ENCODE measurements at regions not wholly inside any gene's neighbourhood (a gene's known extent, or its start where the extent isn't known, plus 50 kb on each side); places are given as distances from the start of the nearest gene placed in this dataset.
"Not testable (repeated sequence)": the region's sequence is repeated elsewhere in the genome, so short reads cannot be mapped to it uniquely, and the experiment has no call there.

- Mint-ChIP-seq H3K4me3 (no peak overlapping the region), H3K36me3 (no peaks in the 10 kb centered on the region), H3K9me3 (peaks cover 0 to 15% (median 2%) of the 10 kb centered on the region in 9 donors), H3K27me3 (no peaks in the 10 kb centered on the region), H3K27ac (no peak overlapping the region), H3K4me1 (no peaks in the 10 kb centered on the region)
- no peak for ATAC-seq
- no peak for DNase-seq
- POLR2A ChIA-PET, result no interaction called here
Observed at GRCh38 chr5:145010834-145011233, 824.3 kb downstream of the PRELID2 start.

DNA sequence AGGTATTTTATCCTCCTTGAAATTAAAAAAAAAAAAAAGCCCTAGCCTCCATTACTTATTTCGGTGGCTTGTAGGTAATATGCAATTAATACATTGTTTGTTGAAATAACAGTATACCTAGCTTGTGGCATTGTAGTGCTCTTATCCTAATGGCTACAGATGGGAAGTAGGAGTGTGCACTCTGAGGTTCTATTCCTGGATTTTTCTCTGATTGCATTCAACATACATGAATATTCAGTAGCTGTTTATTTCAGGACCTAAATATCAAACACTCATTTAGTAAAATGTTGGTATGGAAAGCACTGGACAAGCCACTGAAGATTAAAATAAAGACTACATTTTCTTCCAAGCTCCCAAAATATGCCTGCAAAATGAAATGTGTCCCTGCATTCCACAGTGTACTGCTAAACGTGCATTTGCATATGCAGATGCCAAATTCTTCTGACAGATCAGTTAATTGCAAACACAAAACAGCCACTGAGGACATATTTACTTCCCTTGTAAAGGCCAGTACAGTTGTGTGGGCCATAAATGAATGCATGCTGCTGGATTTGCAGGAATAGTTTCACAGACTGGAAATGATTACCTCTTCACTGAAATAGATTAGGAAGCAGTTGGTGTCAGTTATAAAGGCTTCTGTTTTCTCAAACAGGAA, 826.1 kb downstream of the PRELID2 start:
- H3K9me3 Mint-ChIP-seq, result peaks cover 0 to 19% (median 0%) of the 10 kb centered on the region in 9 donors
- no peak overlapping the region for H3K27ac Mint-ChIP-seq
- no peaks in the 10 kb centered on the region for H3K27me3 Mint-ChIP-seq
- no peak for ATAC-seq
- H3K36me3 Mint-ChIP-seq, result no peaks in the 10 kb centered on the region
- no peaks in the 10 kb centered on the region for H3K4me1 Mint-ChIP-seq
- POLR2A ChIA-PET, result no interaction called here
- DNase-seq, result no peak
- no peak overlapping the region for H3K4me3 Mint-ChIP-seq

DNA sequence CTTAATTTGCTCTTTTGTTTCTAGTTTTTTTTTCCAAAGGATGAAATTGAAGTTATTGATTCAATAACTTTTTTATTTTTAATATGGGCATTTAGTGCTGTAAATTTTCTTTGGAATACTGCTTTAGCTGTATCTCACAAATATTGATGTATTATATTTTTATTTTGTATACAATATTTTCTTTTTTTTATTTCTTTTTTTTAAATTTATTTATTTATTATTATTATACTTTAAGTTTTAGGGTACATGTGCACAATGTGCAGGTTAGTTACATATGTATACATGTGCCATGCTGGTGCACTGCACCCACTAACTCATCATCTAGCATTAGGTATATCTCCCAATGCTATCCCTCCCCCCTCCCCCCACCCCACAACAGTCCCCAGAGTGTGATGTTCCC, 823.7 kb downstream of the KCTD16 start:
- peaks cover 0 to 11% (median 8%) of the 10 kb centered on the region in 9 donors for H3K9me3 Mint-ChIP-seq
- H3K27ac Mint-ChIP-seq, H3K4me3 Mint-ChIP-seq, H3K4me1 Mint-ChIP-seq, ATAC-seq, DNase-seq, H3K36me3 Mint-ChIP-seq, H3K27me3 Mint-ChIP-seq, POLR2A ChIA-PET: not testable (repeated sequence)

- no peaks in the 10 kb centered on the region for H3K27me3 Mint-ChIP-seq
- H3K4me1 Mint-ChIP-seq, result no peaks in the 10 kb centered on the region
- ATAC-seq, result no peak
- DNase-seq, result no peak
- no peaks in the 10 kb centered on the region for H3K36me3 Mint-ChIP-seq
- no peak overlapping the region for H3K27ac Mint-ChIP-seq
- H3K9me3 Mint-ChIP-seq, result peaks cover 2 to 17% (median 9%) of the 10 kb centered on the region in 9 donors
- POLR2A ChIA-PET, result no interaction called here
- H3K4me3 Mint-ChIP-seq, result no peak overlapping the region
Observed at GRCh38 chr5:144983101-144983500, 812.4 kb downstream of the KCTD16 start.

GRCh38 chr5:144979516-144980264, 809.0 kb downstream of the KCTD16 start:
- POLR2A ChIA-PET, result no interaction called here
- no peaks in the 10 kb centered on the region for H3K27me3 Mint-ChIP-seq

GRCh38 chr5:144972317-144972716, 801.6 kb downstream of the KCTD16 start:
- H3K9me3 Mint-ChIP-seq, result peaks cover 0 to 29% (median 9%) of the 10 kb centered on the region in 9 donors
- no peak overlapping the region for H3K4me3 Mint-ChIP-seq
- H3K36me3 Mint-ChIP-seq, result no peaks in the 10 kb centered on the region
- no peak overlapping the region for H3K27ac Mint-ChIP-seq
- no peaks in the 10 kb centered on the region for H3K4me1 Mint-ChIP-seq
- POLR2A ChIA-PET, result no interaction called here
- no peaks in the 10 kb centered on the region for H3K27me3 Mint-ChIP-seq
- DNase-seq, result no peak
- no peak for ATAC-seq

More at GRCh38 chr5:144979516-144980264, 809.0 kb downstream of the KCTD16 start:
- no peaks in the 10 kb centered on the region for H3K36me3 Mint-ChIP-seq
- no peak for DNase-seq
- ATAC-seq, result no peak
- no peak overlapping the region for H3K4me3 Mint-ChIP-seq
- peaks cover 1 to 12% (median 6%) of the 10 kb centered on the region in 9 donors for H3K9me3 Mint-ChIP-seq
- no peaks in the 10 kb centered on the region for H3K4me1 Mint-ChIP-seq
- no peak overlapping the region for H3K27ac Mint-ChIP-seq

DNA sequence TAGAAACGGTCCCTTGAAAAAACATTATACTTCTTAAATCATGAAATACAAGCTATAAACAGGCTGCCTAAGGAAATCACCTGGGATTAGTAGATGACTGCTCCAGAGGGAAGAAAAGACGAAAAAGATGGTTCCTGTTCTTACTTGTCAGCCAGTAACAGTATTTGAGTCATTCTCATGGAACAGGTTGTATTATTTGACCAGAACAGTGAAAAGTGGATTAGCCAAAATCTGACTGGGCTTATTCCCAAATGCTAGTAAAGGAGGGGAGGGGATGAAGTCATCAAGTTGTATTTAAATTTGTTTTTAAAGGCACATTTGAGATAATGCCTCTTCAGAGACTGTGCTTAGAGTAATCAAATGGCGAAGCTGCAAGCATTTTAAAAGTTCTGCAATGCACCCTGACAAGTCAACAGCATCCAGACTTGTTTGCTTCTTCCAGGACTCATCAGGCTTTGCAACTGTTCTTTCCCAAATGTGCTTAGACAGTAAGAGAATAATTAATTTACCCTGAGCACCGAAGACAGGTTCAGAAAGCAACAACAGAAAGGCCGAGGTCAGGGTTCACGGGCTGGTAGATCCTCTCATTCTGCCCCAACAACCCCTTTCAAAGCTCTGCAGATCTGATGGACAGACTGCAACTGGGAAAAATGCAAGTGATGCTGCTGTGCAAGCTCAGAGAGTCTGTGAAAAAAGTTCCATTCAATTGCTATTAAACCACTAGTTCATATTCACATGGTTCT, 800.6 kb downstream of the KCTD16 start:
- Mint-ChIP-seq H3K36me3 (no peaks in the 10 kb centered on the region), H3K27me3 (no peaks in the 10 kb centered on the region), H3K27ac (no peak overlapping the region), H3K9me3 (peaks cover 0 to 25% (median 9%) of the 10 kb centered on the region in 9 donors), H3K4me1 (no peaks in the 10 kb centered on the region), H3K4me3 (no peak overlapping the region)
- no peak for DNase-seq
- POLR2A ChIA-PET, result no interaction called here
- no peak for ATAC-seq

DNA sequence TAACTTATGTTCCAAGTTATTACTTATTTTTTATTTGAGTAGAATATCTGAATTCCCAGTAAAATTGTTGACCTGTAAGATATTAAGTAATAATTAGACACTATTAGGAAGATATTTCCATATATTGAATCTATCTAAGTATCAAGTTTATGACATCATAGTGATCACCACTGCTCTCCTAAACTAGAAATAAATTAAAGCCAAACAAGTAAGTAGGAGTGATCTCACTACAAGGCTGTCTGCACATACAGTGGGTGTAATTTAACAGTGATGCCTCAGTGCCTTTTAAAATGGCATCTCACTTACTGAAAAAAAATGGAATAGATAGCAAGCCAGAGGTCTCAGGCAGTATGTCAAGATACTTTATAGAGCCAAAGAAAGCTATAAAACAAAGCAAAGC, 789.6 kb downstream of the KCTD16 start:
- H3K36me3 Mint-ChIP-seq, result no peaks in the 10 kb centered on the region
- POLR2A ChIA-PET, result no interaction called here

GRCh38 chr5:144958002-144958401, 787.3 kb downstream of the KCTD16 start:
- POLR2A ChIA-PET, result no interaction called here

More for the DNA sequence above, 789.6 kb downstream of the KCTD16 start:
- no peaks in the 10 kb centered on the region for H3K27me3 Mint-ChIP-seq
- no peak overlapping the region for H3K27ac Mint-ChIP-seq
- H3K4me3 Mint-ChIP-seq, result no peak overlapping the region
- no peak for ATAC-seq
- peaks cover 0 to 56% (median 3%) of the 10 kb centered on the region in 9 donors for H3K9me3 Mint-ChIP-seq
- H3K4me1 Mint-ChIP-seq, result no peaks in the 10 kb centered on the region
- DNase-seq, result no peak

GRCh38 chr5:144950996-144951395, 780.3 kb downstream of the KCTD16 start:
- POLR2A ChIA-PET, result no interaction called here
- no peak for ATAC-seq

More at GRCh38 chr5:144958002-144958401, 787.3 kb downstream of the KCTD16 start:
- DNase-seq (no peak), ATAC-seq (no peak)
- H3K36me3 Mint-ChIP-seq, result no peaks in the 10 kb centered on the region
- no peak overlapping the region for H3K4me3 Mint-ChIP-seq
- H3K9me3 Mint-ChIP-seq, result peaks cover 0 to 48% (median 2%) of the 10 kb centered on the region in 9 donors
- no peaks in the 10 kb centered on the region for H3K4me1 Mint-ChIP-seq
- no peaks in the 10 kb centered on the region for H3K27me3 Mint-ChIP-seq
- no peak overlapping the region for H3K27ac Mint-ChIP-seq

GRCh38 chr5:144947023-144947422, 776.4 kb downstream of the KCTD16 start:
- no peak overlapping the region for H3K27ac Mint-ChIP-seq
- peaks cover 0 to 16% (median 6%) of the 10 kb centered on the region in 9 donors for H3K9me3 Mint-ChIP-seq
- no peak overlapping the region for H3K4me3 Mint-ChIP-seq
- H3K36me3 Mint-ChIP-seq, result no peaks in the 10 kb centered on the region
- H3K4me1 Mint-ChIP-seq, result no peaks in the 10 kb centered on the region
- ATAC-seq (no peak), DNase-seq (no peak)
- POLR2A ChIA-PET, result no interaction called here
- H3K27me3 Mint-ChIP-seq, result no peaks in the 10 kb centered on the region

More at GRCh38 chr5:144950996-144951395, 780.3 kb downstream of the KCTD16 start:
- DNase-seq, result no peak
- H3K36me3 Mint-ChIP-seq, result no peaks in the 10 kb centered on the region
- H3K9me3 Mint-ChIP-seq, result peaks cover 0 to 12% (median 5%) of the 10 kb centered on the region in 9 donors
- no peaks in the 10 kb centered on the region for H3K4me1 Mint-ChIP-seq
- H3K27me3 Mint-ChIP-seq, result no peaks in the 10 kb centered on the region
- H3K4me3 Mint-ChIP-seq, result no peak overlapping the region
- H3K27ac Mint-ChIP-seq, result no peak overlapping the region

DNA sequence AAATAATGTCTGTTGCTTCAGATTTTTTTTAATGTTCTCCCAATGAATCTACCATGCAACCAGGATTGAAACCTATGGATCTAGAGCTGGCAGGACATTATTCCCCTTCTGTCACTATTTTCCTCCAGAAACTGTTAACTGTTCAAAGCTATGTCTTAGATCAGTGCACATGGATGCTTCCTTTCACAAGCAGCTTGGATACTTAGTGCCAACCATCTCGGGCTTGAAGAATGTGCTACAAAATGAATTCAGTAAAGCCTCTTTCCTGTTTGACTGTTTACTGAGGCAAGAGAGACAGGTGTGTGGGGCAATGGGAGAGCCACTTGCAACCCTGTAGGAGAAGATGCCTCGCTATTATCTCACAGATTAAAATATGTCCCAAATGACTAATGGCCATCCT, 774.8 kb downstream of the KCTD16 start:
- DNase-seq (no peak), ATAC-seq (no peak)
- POLR2A ChIA-PET, result no interaction called here
- H3K27me3 Mint-ChIP-seq, result no peaks in the 10 kb centered on the region
- H3K27ac Mint-ChIP-seq, result no peak overlapping the region
- peaks cover 0 to 16% (median 6%) of the 10 kb centered on the region in 9 donors for H3K9me3 Mint-ChIP-seq
- H3K4me1 Mint-ChIP-seq, result no peaks in the 10 kb centered on the region
- no peaks in the 10 kb centered on the region for H3K36me3 Mint-ChIP-seq
- H3K4me3 Mint-ChIP-seq, result no peak overlapping the region

DNA sequence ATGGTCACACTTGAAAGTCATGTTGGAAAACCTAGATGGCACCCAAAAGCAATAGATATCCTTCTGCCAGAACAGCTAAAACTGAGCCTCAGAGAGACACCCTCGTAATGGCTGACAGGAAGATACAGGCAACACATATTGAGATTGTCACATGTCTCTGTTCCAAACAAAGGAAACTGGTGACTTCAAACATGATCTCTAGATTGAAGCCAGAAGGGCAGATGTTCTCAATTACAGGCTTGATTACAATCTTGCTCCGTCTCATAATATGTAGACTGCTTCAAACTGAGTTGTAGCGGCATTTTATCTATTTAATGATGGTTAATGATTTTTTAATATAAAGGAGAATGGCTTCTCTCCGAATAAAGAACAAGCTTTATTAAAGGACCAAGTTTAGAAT, 774.3 kb downstream of the KCTD16 start:
- peaks cover 0 to 12% (median 3%) of the 10 kb centered on the region in 9 donors for H3K9me3 Mint-ChIP-seq
- POLR2A ChIA-PET, result no interaction called here

More for the DNA sequence above, 774.3 kb downstream of the KCTD16 start:
- H3K4me1 Mint-ChIP-seq, result no peaks in the 10 kb centered on the region
- H3K27me3 Mint-ChIP-seq, result no peaks in the 10 kb centered on the region
- H3K36me3 Mint-ChIP-seq, result no peaks in the 10 kb centered on the region
- DNase-seq (no peak), ATAC-seq (no peak)
- H3K27ac Mint-ChIP-seq, result no peak overlapping the region
- no peak overlapping the region for H3K4me3 Mint-ChIP-seq
